ENCODE measurements at regions not wholly inside any gene's neighbourhood (a gene's known extent, or its start where the extent isn't known, plus 50 kb on each side); places are given as distances from the start of the nearest gene placed in this dataset.

- TF ChIP-seq, protein P1, sequence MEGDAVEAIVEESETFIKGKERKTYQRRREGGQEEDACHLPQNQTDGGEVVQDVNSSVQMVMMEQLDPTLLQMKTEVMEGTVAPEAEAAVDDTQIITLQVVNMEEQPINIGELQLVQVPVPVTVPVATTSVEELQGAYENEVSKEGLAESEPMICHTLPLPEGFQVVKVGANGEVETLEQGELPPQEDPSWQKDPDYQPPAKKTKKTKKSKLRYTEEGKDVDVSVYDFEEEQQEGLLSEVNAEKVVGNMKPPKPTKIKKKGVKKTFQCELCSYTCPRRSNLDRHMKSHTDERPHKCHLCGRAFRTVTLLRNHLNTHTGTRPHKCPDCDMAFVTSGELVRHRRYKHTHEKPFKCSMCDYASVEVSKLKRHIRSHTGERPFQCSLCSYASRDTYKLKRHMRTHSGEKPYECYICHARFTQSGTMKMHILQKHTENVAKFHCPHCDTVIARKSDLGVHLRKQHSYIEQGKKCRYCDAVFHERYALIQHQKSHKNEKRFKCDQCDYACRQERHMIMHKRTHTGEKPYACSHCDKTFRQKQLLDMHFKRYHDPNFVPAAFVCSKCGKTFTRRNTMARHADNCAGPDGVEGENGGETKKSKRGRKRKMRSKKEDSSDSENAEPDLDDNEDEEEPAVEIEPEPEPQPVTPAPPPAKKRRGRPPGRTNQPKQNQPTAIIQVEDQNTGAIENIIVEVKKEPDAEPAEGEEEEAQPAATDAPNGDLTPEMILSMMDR (IDR thresholded peaks at IDR 0.05): no peak
- TF ChIP-seq EZH2phosphoT487 (IDR thresholded peaks at IDR 0.05) (no peak), EZH2 (IDR thresholded peaks at IDR 0.05) (no peak)
Observed at GRCh38 chr14:34380471-34380845, 81.6 kb downstream of the SPTSSA start.
